HUDEP-2 (cell line): ENCODE measurements at regions not wholly inside any gene's neighbourhood (a gene's known extent, or its start where the extent isn't known, plus 50 kb on each side); places are given as distances from the start of the nearest gene placed in this dataset.

Experiments used
- DNase-seq, 76 experiments: peaks; one replicate each; lab custom pipeline; 2025; ENCODE audit not compliant: unreplicated experiment in 76 of 76; lab: John Stamatoyannopoulos, UW

- no peak for DNase-seq
These were observed 63.6 kb downstream of the SPINK2 start for GRCh38 chr4:56757821-56758411.

GRCh38 chr4:56757261-56757746, 64.2 kb downstream of the SPINK2 start:
- no peak for DNase-seq

GRCh38 chr4:56755901-56756300, 65.6 kb downstream of the SPINK2 start:
- DNase-seq: no peak

GRCh38 chr4:56752985-56753384, 68.5 kb downstream of the SPINK2 start:
- DNase-seq: no peak

GRCh38 chr4:56750231-56750630, 69.1 kb upstream of the HOPX start:
- DNase-seq: no peak

- DNase-seq: no peak
These were observed 67.2 kb upstream of the HOPX start for GRCh38 chr4:56748271-56748670.

- DNase-seq: no peak
These were observed 65.5 kb upstream of the HOPX start for GRCh38 chr4:56746639-56747038.

GRCh38 chr4:56745042-56745441, 63.9 kb upstream of the HOPX start:
- no peak for DNase-seq

- no peak for DNase-seq
These were observed 62.9 kb upstream of the HOPX start for GRCh38 chr4:56744030-56744429.

- DNase-seq: no peak
These were observed 62.5 kb upstream of the HOPX start for GRCh38 chr4:56743550-56743949.

- no peak for DNase-seq
These were observed 61.2 kb upstream of the HOPX start for GRCh38 chr4:56742080-56742871.

GRCh38 chr4:56741595-56741994, 60.5 kb upstream of the HOPX start:
- no peak for DNase-seq

GRCh38 chr4:56739066-56739777, 58.1 kb upstream of the HOPX start:
- DNase-seq: no peak

GRCh38 chr4:56737666-56738065, 56.6 kb upstream of the HOPX start:
- DNase-seq: no peak

GRCh38 chr4:56733352-56733751, 52.3 kb upstream of the HOPX start:
- no peak for DNase-seq

- no peak for DNase-seq
These were observed 51.2 kb upstream of the HOPX start for GRCh38 chr4:56732301-56732700.

- DNase-seq: peak in 8 of 76 experiments; percentile 1 to 20 (median 8)
These were observed 50.8 kb upstream of the HOPX start for GRCh38 chr4:56731857-56732256.
